AG09309 (cell line): ENCODE measurements at regions not wholly inside any gene's neighbourhood (a gene's known extent, or its start where the extent isn't known, plus 50 kb on each side); places are given as distances from the start of the nearest gene placed in this dataset.
"Not testable (repeated sequence)": the region's sequence is repeated elsewhere in the genome, so short reads cannot be mapped to it uniquely, and the experiment has no call there.

Source experiments
- DNase-seq: peaks from one replicate; pipeline ENCODE4 v3.0.0-alpha.2; 2010; ENCODE audit warnings: low read depth
- H3K4me3 ChIP-seq: 2 replicates; pipeline ENCODE4 v1.5.1; 2011; ENCODE audit warnings: mild to moderate bottlenecking, low read depth, low read length, moderate library complexity; ENCODE audit not compliant: control insufficient read depth
- TF ChIP-seq, protein P1 (sequence below): IDR thresholded peaks from 2 replicates; pipeline ENCODE4 v1.5.1; 2011; ENCODE audit warnings: mild to moderate bottlenecking, low read depth, low read length, inconsistent platforms; ENCODE audit not compliant: insufficient read depth, control insufficient read depth; ENCODE audit errors: missing control alignments

- no peak overlapping the region for H3K4me3 ChIP-seq
- TF ChIP-seq, protein P1, sequence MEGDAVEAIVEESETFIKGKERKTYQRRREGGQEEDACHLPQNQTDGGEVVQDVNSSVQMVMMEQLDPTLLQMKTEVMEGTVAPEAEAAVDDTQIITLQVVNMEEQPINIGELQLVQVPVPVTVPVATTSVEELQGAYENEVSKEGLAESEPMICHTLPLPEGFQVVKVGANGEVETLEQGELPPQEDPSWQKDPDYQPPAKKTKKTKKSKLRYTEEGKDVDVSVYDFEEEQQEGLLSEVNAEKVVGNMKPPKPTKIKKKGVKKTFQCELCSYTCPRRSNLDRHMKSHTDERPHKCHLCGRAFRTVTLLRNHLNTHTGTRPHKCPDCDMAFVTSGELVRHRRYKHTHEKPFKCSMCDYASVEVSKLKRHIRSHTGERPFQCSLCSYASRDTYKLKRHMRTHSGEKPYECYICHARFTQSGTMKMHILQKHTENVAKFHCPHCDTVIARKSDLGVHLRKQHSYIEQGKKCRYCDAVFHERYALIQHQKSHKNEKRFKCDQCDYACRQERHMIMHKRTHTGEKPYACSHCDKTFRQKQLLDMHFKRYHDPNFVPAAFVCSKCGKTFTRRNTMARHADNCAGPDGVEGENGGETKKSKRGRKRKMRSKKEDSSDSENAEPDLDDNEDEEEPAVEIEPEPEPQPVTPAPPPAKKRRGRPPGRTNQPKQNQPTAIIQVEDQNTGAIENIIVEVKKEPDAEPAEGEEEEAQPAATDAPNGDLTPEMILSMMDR = no peak
Measured at GRCh38 chr1:187725216-187725615, 896.5 kb downstream of the PLA2G4A start.

DNA sequence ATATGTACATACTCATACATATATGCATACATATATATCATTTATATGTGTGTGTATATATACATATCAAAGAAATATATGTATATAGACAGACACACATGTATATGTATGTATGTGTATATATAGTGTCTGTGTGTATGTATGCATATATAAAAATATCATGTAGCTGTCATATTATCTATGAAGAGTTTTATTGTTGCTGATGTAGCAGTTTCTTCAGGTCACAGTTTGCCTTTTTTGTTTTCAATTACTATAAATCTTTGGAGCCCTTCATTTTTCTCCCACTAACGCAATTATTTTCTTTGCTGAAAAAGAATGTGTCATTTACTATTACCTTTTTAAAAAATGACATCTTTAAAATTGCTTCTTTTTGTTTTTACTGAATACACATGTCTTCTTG is 904.5 kb downstream of the PLA2G4A start:
- TF ChIP-seq, protein P1 = no peak
- no peak overlapping the region for H3K4me3 ChIP-seq
- no peak for DNase-seq

More at GRCh38 chr1:187725216-187725615, 896.5 kb downstream of the PLA2G4A start:
- no peak for DNase-seq

- no peak for DNase-seq
- no peak overlapping the region for H3K4me3 ChIP-seq
- TF ChIP-seq, protein P1 = no peak
Measured at GRCh38 chr1:187734427-187734826, 905.7 kb downstream of the PLA2G4A start.

DNA sequence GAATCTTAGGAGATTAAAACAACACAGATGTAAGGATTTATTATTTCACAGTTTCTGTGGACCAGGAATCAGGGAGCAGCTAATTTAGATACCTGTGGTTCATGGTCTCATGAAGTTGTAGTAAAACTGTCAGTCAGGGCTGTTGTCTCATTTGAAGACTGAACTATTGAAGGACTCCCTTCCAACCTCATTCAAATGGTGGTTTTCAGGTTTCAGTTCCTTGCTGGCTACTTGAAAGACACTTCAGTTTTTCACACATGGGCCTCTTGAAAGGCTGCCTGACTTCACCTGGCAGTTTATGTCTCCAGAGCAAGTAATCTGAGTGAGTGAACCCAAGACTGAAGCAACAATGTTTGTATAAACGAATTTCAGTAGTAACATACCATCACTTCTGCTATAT is 915.9 kb downstream of the PLA2G4A start:
- TF ChIP-seq, protein P1 = no peak
- no peak for DNase-seq

DNA sequence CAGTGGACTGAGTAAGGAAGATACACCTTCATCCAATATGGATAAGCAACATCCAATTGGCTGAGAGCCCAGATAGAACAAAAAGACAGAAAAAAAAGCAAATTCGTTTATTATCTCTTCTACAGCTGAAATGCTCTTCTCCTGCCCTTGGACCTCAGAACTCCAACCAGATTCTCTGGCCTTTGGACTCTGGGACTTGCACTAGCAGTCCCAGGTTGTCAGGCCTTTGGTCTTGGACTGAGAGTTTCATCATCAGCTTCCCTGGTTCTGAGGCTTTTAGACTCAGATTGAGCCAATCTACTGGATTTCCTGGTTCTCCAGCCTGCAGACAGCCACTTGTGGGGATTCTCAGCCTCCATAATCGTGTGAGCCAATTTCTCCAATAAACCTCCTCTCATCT is 926.8 kb downstream of the PLA2G4A start:
- DNase-seq = no peak
- H3K4me3 ChIP-seq = no peak overlapping the region
- TF ChIP-seq, protein P1 = no peak

More for the DNA sequence above, 915.9 kb downstream of the PLA2G4A start:
- no peak overlapping the region for H3K4me3 ChIP-seq

DNA sequence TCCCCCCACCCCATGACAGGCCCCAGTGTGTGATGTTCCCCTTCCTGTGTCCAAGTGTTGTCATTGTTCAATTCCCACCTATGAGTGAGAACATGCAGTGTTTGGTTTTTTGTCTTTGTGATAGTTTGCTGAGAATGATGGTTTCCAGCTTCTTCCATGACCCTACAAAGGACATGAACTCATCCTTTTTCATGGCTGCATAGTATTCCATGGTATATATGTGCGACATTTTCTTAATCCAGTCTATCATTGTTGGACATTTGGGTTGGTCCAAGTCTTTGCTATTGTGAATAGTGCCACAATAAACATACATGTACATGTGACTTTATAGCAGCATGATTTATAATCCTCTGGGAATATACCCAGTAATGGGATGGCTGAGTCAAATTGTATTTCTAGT is 927.9 kb downstream of the PLA2G4A start:
- not testable (repeated sequence) for H3K4me3 ChIP-seq, DNase-seq

DNA sequence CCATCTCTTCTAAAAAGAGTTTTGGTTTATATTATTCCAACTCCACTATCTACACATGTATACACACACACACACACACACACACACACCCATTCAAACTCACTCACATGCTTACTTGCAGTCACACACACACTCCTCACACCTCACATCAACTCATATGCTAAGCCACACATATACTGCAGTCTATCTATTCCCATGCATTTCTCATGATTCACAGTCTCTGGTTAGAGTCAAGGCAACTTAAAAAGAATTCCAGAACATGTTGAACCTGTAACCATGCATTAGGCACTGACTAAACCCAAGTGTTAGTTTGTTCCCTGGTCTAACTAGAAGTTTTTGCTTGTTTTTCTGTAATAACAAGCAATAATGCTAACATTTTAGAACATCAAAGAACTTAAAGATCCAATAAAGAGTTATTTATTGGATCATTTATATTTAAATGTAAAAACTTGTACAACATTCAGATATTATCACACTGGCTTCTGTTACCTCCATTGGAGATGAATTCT is 931.1 kb downstream of the PLA2G4A start:
- TF ChIP-seq, protein P1 = no peak
- no peak overlapping the region for H3K4me3 ChIP-seq
- DNase-seq = no peak
